ENCODE measurements at regions not wholly inside any gene's neighbourhood (a gene's known extent, or its start where the extent isn't known, plus 50 kb on each side); places are given as distances from the start of the nearest gene placed in this dataset.

DNA sequence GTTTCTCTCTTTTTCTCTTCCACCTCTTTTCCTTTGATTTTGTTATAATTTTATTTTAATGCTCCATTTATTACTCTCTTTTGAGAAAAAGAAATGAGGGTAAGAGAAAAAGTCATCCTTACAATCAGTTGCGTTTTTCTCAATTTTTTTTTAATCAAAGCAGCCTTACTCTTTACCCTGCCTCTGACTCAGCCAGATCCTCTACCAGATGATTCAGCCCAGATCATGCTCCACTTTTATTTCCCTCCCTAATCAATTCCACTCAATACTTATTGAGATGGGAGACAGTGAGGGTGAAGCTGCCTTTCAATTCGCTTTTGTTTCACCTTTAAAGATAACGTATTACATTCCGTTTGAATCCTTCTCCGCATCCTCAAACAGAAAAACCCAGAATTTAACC, 337.9 kb downstream of the SATB2 start:
- Histone ChIP-seq H3K27ac (no peak overlapping the region), H3K27me3 (no peaks in the 10 kb centered on the region), H3K4me1 (ENCODE audit: low read depth) (no peaks in the 10 kb centered on the region), H3K9me3 (ENCODE audit: low read depth) (no peaks in the 10 kb centered on the region), H3K4me3 (no peak overlapping the region), H3K36me3 (no peaks in the 10 kb centered on the region)
- DNase-seq (ENCODE audit: low read depth in 1 of 2, low spot score in 1 of 2) = no peak
- TF ChIP-seq CTCF (IDR thresholded peaks at IDR 0.05; ENCODE audit: low read depth, low read length) = no peak

DNA sequence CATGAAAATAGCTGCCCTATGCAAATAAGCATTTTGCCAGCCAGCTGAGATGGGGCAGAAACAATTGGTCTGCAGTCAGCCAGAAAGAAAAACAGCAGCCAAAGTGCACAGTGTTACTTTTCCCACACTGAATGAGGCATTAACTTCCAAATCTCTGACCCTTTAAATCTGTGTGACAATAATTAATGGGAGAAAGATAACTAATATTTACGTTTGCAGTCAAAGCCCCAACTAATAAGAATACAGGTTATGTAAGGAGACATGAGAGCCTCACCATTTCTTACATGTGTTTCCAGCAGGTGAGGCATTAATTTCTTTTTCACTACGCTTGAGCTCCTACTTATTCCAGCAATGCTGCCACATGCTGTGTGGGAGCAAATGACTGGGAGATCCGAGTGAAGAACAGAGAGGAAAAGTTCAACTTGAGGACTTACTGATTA, 339.0 kb downstream of the SATB2 start:
- H3K27me3 ChIP-seq = no peaks in the 10 kb centered on the region
- H3K27ac ChIP-seq = no peak overlapping the region
- DNase-seq (ENCODE audit: low read depth in 1 of 2, low spot score in 1 of 2) = no peak
- TF ChIP-seq CTCF (IDR thresholded peaks at IDR 0.05; ENCODE audit: low read depth, low read length) = no peak
- no peak overlapping the region for H3K4me3 ChIP-seq
- H3K9me3 ChIP-seq (ENCODE audit: low read depth) = no peaks in the 10 kb centered on the region
- H3K4me1 ChIP-seq (ENCODE audit: low read depth) = no peaks in the 10 kb centered on the region
- H3K36me3 ChIP-seq = no peaks in the 10 kb centered on the region

DNA sequence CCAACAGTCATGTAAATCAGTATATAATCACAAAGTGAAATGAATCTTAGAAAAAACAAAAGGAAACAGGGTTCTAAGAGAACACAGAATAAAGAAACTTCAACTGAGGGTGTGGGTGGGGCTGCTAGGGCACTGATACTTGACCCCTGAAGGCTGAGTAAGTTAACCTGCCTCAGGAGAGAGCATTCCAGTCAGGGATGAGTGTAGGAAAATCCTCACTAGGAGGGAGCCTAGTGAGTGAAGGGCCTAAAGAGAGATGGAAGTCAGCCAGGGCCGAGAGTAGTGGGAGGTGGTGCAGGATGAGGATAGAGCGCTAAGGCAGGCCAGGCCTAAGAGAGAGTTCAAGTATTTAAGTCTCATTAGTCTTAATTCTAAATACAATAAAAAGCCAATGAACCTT, 342.6 kb downstream of the SATB2 start:
- Histone ChIP-seq H3K4me3 (no peak overlapping the region), H3K27me3 (no peaks in the 10 kb centered on the region), H3K9me3 (ENCODE audit: low read depth) (no peaks in the 10 kb centered on the region), H3K36me3 (no peaks in the 10 kb centered on the region), H3K27ac (no peak overlapping the region), H3K4me1 (ENCODE audit: low read depth) (no peaks in the 10 kb centered on the region)
- DNase-seq (ENCODE audit: low read depth in 1 of 2, low spot score in 1 of 2) = no peak
- TF ChIP-seq CTCF (IDR thresholded peaks at IDR 0.05; ENCODE audit: low read depth, low read length) = no peak

GRCh38 chr2:199113111-199113510, 344.6 kb downstream of the SATB2 start:
- Histone ChIP-seq H3K4me1 (ENCODE audit: low read depth) (no peaks in the 10 kb centered on the region), H3K36me3 (no peaks in the 10 kb centered on the region), H3K27ac (no peak overlapping the region), H3K27me3 (no peaks in the 10 kb centered on the region), H3K9me3 (ENCODE audit: low read depth) (no peaks in the 10 kb centered on the region), H3K4me3 (no peak overlapping the region)
- DNase-seq (ENCODE audit: low read depth in 1 of 2, low spot score in 1 of 2) = no peak
- no peak for TF ChIP-seq CTCF (IDR thresholded peaks at IDR 0.05; ENCODE audit: low read depth, low read length)

- Histone ChIP-seq H3K27me3 (no peaks in the 10 kb centered on the region), H3K4me1 (ENCODE audit: low read depth) (no peaks in the 10 kb centered on the region), H3K9me3 (ENCODE audit: low read depth) (no peaks in the 10 kb centered on the region), H3K36me3 (no peaks in the 10 kb centered on the region), H3K4me3 (no peak overlapping the region), H3K27ac (no peak overlapping the region)
- no peak for TF ChIP-seq CTCF (IDR thresholded peaks at IDR 0.05; ENCODE audit: low read depth, low read length)
- DNase-seq (ENCODE audit: low read depth in 1 of 2, low spot score in 1 of 2) = no peak
Observed at GRCh38 chr2:199111458-199111857, 346.3 kb downstream of the SATB2 start.

DNA sequence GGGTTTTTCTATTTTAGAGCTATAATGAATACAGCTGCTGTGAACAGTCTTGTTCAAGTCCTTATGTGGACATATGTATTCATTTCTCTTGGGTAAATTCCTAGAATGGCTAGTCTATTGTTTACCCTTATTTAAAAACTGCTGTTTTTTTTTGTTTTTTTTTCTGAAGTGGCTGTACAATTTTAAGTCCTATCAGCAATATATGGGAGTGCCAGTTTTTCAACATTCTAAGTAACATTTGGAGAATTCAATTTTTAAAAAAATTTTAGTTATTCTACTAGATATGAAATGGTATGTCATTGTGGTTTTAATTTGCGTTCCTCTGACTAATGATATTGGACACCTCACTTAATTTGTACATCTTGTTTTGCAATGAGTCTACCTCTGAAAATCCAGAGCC, 349.7 kb downstream of the SATB2 start:
- no peaks in the 10 kb centered on the region for H3K9me3 ChIP-seq (ENCODE audit: low read depth)
- no peak overlapping the region for H3K4me3 ChIP-seq
- no peak for DNase-seq (ENCODE audit: low read depth in 1 of 2, low spot score in 1 of 2)
- no peaks in the 10 kb centered on the region for H3K36me3 ChIP-seq
- TF ChIP-seq CTCF (IDR thresholded peaks at IDR 0.05; ENCODE audit: low read depth, low read length) = no peak
- H3K27me3 ChIP-seq = no peaks in the 10 kb centered on the region
- no peak overlapping the region for H3K27ac ChIP-seq
- H3K4me1 ChIP-seq (ENCODE audit: low read depth) = no peaks in the 10 kb centered on the region

All from cardiac muscle cell (in vitro differentiated cells and primary cell).